ENCODE measurements at regions not wholly inside any gene's neighbourhood (a gene's known extent, or its start where the extent isn't known, plus 50 kb on each side); places are given as distances from the start of the nearest gene placed in this dataset.

DNA sequence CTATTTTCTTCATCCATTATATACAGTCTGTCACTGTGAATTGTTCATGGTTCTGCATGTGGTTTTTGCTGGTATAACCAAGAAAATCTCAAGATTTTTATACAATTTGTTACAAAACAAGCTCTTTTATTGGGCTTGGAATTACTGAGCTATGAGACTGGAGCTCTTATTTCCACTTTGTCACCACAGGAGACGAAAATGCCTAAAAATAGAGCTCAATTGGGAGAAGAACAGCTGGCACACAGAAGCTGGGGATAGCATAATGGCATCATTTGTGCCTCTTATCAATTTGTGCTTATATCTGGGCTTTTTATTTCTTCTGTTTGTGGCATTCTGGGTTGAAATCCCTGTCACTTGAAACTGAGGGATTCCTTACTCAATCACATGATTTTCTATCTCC, 219.1 kb downstream of the CALCRL start:
- no peak overlapping the region for H3K27ac ChIP-seq
- WGBS, 5 donors, result 35 to 53% (median 48%) methylated on average over 1 of the region's 1 CpG
- no peaks in the 10 kb centered on the region for H3K36me3 ChIP-seq
- TF ChIP-seq POLR2AphosphoS5 (IDR thresholded peaks at IDR 0.05) (no peak), EP300 (IDR thresholded peaks at IDR 0.05) (no peak), POLR2A (IDR thresholded peaks at IDR 0.05) (no peak)
- TF ChIP-seq, protein P1, sequence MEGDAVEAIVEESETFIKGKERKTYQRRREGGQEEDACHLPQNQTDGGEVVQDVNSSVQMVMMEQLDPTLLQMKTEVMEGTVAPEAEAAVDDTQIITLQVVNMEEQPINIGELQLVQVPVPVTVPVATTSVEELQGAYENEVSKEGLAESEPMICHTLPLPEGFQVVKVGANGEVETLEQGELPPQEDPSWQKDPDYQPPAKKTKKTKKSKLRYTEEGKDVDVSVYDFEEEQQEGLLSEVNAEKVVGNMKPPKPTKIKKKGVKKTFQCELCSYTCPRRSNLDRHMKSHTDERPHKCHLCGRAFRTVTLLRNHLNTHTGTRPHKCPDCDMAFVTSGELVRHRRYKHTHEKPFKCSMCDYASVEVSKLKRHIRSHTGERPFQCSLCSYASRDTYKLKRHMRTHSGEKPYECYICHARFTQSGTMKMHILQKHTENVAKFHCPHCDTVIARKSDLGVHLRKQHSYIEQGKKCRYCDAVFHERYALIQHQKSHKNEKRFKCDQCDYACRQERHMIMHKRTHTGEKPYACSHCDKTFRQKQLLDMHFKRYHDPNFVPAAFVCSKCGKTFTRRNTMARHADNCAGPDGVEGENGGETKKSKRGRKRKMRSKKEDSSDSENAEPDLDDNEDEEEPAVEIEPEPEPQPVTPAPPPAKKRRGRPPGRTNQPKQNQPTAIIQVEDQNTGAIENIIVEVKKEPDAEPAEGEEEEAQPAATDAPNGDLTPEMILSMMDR (IDR thresholded peaks at IDR 0.05), result no peak
- intact Hi-C loops (cut with DNase I; ENCODE audit: low total_unique reads), result no loop called here
- no peaks in the 10 kb centered on the region for H3K4me1 ChIP-seq
- no peak overlapping the region for H3K4me3 ChIP-seq
- no peaks in the 10 kb centered on the region for H3K27me3 ChIP-seq
- no peaks in the 10 kb centered on the region for H3K9me3 ChIP-seq
- no peak for DNase-seq

DNA sequence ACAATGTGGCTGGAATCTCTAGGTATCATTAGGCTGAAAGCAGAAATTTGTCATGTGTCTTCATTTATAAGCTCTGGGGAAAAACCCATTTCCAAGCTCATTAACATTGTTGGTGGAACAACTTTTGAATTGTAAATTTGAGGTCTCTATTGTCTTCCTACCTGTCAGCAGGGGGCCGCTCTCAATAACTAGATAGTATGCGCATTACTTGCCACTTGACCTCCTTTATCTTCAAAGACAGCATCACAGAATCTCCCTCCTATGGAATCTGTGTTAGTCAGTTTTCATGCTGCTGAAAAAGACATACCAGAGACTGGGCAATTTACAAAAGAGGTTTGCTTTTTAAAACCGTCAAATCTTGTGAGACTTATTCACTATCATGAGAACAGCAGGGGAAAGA, 223.1 kb downstream of the CALCRL start:
- Histone ChIP-seq H3K27ac (no peak overlapping the region), H3K9me3 (no peaks in the 10 kb centered on the region), H3K36me3 (no peaks in the 10 kb centered on the region), H3K27me3 (no peaks in the 10 kb centered on the region), H3K4me3 (no peak overlapping the region), H3K4me1 (no peaks in the 10 kb centered on the region)
- no peak for DNase-seq
- intact Hi-C loops (cut with DNase I; ENCODE audit: low total_unique reads), result no loop called here
- no peak for TF ChIP-seq EP300 (IDR thresholded peaks at IDR 0.05)
- TF ChIP-seq POLR2AphosphoS5 (IDR thresholded peaks at IDR 0.05), result no peak
- TF ChIP-seq, protein P1 (IDR thresholded peaks at IDR 0.05), result no peak
- TF ChIP-seq POLR2A (IDR thresholded peaks at IDR 0.05), result no peak
- 73 to 91% (median 85%) methylated on average over 3 of the region's 3 CpGs for WGBS, 5 donors

DNA sequence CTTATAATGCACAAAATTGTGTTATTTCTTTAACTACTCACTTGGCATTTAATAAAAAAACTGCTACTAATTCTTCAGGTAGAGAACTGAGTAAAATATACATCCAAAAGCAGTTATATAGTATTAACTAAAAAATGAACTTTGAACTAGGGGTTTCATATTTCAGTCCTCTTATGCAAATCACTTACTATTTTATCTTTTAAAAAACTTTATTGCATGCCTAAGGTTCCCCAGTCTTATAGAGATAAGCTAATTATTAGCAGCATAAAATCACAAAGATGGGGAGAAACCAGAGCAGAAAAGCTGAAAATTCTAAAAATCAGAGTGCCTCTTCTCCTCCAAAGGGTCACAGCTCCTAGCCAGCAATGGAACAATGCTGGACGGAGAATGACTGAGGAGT, 228.0 kb downstream of the CALCRL start:
- TF ChIP-seq, protein P1 (IDR thresholded peaks at IDR 0.05), result no peak
- no peak for TF ChIP-seq EP300 (IDR thresholded peaks at IDR 0.05)
- no peak for TF ChIP-seq POLR2AphosphoS5 (IDR thresholded peaks at IDR 0.05)
- no peak for TF ChIP-seq POLR2A (IDR thresholded peaks at IDR 0.05)
- H3K36me3 ChIP-seq, result no peaks in the 10 kb centered on the region
- H3K4me3 ChIP-seq, result no peak overlapping the region
- no peaks in the 10 kb centered on the region for H3K4me1 ChIP-seq
- no peak overlapping the region for H3K27ac ChIP-seq
- no peaks in the 10 kb centered on the region for H3K27me3 ChIP-seq
- WGBS, 5 donors, result 55 to 73% (median 67%) methylated on average over 1 of the region's 1 CpG
- intact Hi-C loops (cut with DNase I; ENCODE audit: low total_unique reads), result no loop called here
- DNase-seq, result no peak
- H3K9me3 ChIP-seq, result no peaks in the 10 kb centered on the region

DNA sequence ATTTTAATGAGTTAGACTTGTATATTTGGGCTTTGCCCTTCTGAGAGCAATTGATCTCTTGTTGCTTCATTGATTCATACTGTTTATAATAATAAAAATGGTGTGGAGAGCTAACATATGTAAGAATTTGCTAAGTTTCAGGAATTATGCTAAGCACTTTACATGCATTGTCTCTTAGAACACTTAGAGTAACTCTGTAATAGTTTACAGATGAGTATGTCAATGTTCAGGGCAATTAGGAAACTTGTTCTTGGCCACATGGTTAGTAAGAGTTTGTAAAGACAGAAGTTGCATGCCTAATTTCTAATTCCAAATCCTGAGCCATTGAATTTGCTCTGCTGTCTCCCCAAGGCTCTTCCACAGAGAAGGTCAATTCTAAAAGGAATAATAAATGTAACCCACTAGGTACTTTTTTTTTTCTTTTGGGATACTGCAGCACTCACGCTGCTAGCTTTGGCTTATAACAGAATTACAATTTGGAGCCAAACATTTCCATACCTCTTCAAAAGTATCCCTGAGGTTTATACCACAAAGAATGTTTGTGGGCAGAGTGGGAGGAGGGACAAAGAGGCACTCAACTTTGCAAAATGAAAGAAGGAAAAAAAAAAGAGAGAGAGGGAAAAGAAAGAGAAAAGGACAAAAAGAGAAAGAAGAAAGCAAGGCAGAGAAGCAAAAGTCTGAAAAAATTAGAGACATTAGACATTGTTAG, 232.4 kb downstream of the CALCRL start:
- intact Hi-C loops (cut with DNase I; ENCODE audit: low total_unique reads), result no loop called here
- H3K9me3 ChIP-seq, result peaks cover 0 to 13% (median 3%) of the 10 kb centered on the region in 4 donors
- no peaks in the 10 kb centered on the region for H3K27me3 ChIP-seq
- H3K36me3 ChIP-seq, result no peaks in the 10 kb centered on the region
- WGBS, 5 donors, result 67 to 87% (median 82%) methylated on average over 1 of the region's 1 CpG
- no peak overlapping the region for H3K4me3 ChIP-seq
- no peak for DNase-seq
- TF ChIP-seq, protein P1 (IDR thresholded peaks at IDR 0.05), result no peak
- TF ChIP-seq POLR2AphosphoS5 (IDR thresholded peaks at IDR 0.05) (no peak), EP300 (IDR thresholded peaks at IDR 0.05) (no peak), POLR2A (IDR thresholded peaks at IDR 0.05) (no peak)
- H3K27ac ChIP-seq, result no peak overlapping the region
- H3K4me1 ChIP-seq, result no peaks in the 10 kb centered on the region
